Stimulated activated CD4-positive, alpha-beta T cell treated with anti-CD3 and anti-CD28 coated beads, Interleukin-1b, Interleukin-23, amount 100 ng/mL, for 48 hours (primary cell): ENCODE measurements at regions not wholly inside any gene's neighbourhood (a gene's known extent, or its start where the extent isn't known, plus 50 kb on each side); places are given as distances from the start of the nearest gene placed in this dataset.
"Not testable (repeated sequence)": the region's sequence is repeated elsewhere in the genome, so short reads cannot be mapped to it uniquely, and the experiment has no call there.

ENCODE experiments used
- DNase-seq: peaks from one replicate; pipeline ENCODE4 v3.0.0-alpha.2; 2020

DNA sequence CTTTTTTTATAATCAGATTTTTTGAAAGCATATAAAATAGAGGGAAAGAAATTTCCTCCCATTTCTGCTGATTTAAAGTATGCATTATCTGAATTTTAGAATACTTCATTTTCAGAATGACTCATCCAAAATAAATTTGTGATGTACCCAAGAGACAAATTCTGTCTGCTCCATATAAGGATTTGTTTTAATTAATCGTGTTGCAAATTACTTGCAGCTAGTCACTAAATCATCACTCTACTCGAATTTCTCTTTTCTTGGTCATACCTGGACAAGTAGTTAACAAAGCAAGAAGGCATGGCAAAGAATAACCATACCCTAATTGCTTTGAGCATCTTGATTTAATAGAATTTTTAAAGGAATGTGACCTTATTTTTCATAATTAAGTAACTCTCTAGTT is 284.1 kb upstream of the GRAMD2B start:
- DNase-seq: no peak

DNA sequence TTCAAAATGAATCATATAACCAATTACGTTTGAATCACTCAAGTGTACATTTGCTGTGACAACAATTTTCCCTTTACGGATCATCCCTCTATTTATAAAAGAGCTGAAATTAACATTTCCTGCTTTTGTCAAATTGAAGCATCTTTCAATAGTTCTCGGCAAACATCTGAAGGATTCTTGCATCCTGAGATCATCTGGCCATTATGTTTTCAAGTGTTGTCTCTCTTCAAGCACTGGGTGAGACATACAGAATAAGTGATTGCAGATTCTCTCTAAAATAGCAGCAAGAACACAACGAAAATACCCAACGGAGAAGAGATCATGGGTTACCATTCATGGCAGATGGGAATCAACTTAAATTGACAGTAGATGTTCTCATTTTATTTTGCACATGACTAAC is 283.4 kb upstream of the GRAMD2B start:
- no peak for DNase-seq

DNA sequence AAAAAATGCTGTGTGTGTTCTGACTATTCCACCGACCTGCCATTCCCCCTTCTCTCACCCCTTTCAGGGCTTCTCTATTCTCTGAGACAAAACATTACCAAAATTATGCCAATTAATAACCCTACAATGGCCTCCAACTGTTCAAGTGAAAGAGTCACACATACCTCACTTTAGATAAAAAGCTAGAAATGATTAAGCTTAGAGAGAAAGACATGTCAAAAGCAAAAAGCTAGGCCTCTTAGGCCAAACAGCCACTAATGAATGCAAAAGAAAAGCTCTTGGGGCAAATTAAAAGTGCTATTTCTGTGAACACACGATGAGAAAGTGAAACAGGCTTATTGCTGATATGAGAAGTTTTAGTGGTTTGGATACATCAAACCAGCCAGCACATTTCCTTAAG is 279.6 kb upstream of the GRAMD2B start:
- no peak for DNase-seq

DNA sequence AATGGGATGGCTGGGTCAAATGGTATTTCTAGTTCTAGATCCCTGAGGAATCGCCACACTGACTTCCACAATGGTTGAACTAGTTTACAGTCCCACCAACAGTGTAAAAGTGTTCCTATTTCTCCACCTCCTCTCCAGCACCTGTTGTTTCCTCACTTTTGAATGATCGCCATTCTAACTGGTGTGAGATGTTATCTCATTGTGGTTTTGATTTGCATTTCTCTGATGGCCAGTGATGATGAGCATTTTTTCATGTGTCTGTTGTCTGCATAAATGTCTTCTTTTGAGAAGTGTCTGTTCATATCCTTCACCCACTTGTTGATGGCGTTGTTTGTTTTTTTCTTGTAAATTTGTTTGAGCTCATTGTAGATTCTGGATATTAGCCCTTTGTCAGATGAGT is 272.9 kb upstream of the GRAMD2B start:
- DNase-seq: not testable (repeated sequence)

DNA sequence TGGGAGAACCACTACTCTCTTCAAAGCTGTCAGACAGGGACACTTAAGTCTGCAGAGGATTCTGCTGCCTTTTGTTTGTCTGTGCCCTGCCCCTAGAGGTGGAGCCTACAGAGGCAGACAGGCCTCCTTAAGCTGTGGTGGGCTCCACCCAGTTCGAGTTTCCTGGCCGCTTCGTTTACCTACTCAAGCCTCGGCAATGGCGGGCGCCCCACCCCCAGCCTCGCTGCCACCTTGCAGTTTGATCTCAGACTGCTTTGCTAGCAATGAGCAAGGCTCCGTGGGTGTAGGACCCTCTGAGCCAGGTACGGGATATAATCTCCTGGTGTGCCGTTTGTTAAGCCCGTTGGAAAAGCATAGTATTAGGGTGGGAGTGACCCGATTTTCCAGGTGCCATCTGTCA is 267.9 kb upstream of the GRAMD2B start:
- DNase-seq: not testable (repeated sequence)

DNA sequence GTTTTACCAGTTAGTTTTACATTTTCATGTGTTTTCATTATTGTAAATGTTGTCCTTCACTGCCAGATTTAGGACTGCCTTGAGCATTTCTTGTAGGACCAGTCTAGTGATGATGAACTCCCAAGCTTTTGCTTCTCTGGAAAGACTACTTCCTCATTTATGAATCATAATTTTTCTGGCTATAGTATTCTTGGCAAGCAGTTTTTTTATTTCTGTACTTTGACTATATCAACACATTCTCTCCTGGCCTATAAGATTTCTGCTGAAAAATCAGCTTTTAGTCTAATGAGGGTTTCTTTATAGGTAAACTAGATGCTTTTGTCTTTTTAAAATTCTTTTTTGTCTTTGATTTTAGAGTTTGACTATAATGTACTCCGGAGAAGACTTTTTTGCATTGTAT is 256.8 kb upstream of the GRAMD2B start:
- no peak for DNase-seq

DNA sequence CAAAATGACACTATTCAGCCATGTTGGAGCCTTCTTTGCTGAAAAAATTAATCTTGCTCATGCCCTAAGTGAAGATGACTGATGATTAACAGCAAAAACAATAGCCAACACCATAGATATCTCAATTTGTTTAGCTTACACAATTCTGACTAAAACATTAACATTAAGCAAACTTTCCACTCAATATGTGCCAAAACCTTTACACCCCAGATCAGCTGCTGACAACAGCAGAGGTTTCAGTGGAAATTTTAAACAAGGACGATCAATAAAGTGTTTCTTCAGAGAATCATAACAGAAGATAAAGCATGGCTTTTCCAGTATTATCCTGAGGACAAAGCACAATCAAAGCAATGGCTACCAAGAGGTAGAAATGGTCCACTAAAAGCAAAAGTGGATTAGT is 254.4 kb upstream of the GRAMD2B start:
- no peak for DNase-seq

DNA sequence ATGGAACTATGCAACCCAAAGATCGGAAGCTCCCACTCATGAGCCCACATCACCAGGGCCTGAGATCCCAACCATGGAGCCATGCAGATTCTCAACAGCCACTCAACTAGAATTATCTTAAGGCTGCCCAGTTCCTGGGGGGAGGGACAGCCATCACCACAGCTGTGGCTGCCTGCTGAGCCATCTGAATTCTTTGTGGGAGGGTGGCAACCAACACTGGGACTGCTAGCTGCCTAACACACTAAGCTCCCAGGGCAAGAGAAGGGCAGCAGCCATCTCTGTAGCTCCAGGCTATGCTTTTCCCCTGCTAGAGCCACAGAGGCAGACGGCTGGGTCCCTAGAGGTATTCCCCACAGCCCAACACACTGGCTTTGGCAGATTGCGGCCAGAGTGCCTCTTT is 251.3 kb upstream of the GRAMD2B start:
- DNase-seq: no peak

DNA sequence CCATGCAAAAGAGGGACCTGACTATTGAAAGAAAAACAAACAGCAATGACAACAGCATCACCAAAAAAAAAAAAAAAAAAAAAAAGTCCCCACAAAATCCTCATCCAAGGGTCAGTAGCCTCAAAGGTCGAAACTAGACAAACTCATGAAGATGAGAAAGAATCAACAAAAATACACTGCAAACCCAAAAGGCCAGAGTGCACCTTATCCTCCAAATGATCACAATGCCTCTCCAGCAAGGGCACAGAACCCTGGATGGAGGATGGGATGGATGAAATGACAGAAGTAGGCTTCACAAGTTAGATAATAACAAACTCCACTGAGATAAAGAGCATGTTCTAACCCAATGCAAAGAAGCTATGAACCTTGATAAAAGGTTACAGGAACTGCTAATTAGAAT is 250.4 kb upstream of the GRAMD2B start:
- DNase-seq: no peak

DNA sequence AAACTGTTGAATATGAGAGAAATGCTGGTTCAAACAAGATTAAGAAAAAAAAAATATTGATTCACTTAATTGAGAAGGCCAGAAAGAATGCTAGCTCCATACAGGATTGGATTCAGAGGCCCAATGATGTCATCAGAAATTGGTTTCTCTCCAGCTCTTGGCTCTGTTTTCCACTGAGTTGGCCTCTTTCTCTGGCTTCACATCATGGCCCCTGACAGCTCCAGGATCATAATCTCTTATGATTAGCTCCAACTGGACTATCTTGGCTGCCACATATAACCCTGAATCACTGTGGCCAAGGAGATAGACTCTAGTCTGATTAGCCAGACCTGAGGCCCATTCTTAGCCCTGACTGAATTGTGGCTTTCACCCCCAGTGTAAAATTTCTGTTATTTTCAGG is 244.7 kb upstream of the GRAMD2B start:
- DNase-seq: no peak

DNA sequence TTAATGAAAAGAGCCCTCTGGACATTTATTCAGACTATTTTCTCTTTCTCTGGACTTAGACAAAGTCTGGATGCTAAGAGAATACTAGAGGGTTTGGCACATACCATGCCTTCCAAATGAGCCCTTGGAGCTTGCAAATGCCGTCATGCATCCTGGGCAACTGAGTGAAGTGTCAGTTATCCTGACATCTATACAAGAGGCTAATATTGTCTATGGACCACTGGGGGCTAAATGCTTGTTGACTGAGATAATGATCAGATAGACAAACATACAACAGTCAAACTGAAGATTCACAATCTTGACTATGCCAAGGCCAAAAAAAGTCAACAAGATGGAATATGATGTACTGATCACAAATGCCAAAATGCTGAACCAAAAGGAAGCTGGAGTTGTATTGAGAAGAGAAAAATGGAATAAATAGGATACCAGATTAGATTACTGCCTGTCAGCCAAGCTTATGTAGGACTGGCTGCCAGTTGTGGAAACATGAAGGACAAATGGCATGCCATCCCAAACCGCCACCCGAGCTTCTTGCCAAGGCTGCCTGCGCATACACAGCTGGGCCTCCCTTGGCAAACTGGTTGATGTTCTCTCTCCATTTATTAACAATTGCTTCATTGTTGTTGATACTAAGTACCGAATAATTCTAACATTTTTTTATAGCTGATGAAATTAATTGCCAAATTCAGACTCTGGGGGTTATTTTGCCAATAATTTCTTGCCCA is 240.1 kb upstream of the GRAMD2B start:
- no peak for DNase-seq

DNA sequence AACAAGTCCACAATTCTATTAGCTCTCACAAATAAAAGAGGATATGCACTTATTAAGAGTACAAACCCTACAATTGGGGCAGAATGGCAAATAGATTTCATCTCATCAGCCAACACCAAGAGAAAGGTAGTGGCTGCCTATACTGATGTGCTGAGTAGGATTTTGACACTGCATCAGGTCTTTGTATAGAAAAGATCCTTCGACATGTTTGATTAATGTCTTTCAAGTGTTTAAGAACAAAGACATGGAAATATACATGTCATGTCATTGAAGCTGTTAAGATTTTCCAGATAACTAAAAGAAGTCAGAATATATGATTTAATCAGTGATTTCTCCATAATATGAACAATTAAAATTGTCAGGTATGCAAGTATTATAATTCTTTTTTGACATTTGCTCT is 238.7 kb upstream of the GRAMD2B start:
- DNase-seq: no peak

DNA sequence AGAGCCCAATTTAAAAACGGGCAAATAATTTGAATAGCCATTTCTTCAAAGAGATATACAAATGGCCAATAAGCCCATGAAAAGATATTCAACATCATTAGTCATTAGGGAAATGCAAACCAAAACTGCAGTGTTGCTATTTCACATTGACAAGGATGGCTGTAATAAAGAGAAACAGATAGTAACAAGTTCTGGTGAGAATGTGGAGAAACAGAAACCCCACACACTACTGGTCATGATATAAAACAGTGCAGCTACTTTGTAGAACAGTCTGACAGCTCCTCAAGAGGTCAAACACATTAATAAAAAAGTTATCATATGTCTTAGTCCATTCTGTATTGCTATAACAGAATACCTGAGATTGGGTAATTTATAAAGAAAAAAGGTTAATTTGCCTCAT is 237.0 kb upstream of the GRAMD2B start:
- DNase-seq: no peak

DNA sequence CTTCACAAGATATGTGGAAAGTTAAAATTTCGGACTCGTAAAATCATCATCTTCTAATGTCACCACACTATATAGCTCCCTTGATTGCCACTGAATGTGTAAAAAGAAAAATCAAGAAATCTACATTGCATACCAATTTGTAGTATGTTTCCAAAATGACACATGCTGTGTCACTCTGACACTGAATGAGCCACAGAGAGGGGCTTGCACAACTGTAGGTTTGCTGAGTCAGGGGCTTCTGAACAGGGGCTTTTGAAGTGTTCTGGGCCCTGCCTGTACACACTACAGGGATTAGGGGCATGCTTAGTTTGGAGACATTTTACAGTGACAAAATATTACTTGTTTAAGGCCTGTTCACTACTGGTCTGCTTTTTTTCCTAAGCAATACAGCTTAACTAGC is 234.4 kb upstream of the GRAMD2B start:
- no peak for DNase-seq

DNA sequence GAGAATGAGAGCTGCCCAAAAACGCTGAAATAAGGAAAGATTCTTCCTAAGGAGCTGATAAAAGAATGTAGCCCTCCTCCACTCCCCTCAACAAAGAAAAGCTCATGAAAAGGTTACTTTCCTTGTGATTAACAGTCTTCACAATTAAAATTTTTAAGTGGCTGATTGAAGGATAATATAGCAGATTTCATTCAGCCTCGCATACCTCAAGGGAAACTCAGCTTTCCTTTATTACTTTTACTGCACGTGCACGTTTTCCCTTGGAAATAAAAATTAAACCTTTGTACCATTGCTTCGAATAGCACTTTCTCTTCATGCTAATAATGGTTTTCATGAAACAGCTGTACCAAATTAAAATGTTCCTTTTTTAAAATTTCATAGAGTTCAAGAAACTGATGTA is 234.0 kb upstream of the GRAMD2B start:
- DNase-seq: no peak

DNA sequence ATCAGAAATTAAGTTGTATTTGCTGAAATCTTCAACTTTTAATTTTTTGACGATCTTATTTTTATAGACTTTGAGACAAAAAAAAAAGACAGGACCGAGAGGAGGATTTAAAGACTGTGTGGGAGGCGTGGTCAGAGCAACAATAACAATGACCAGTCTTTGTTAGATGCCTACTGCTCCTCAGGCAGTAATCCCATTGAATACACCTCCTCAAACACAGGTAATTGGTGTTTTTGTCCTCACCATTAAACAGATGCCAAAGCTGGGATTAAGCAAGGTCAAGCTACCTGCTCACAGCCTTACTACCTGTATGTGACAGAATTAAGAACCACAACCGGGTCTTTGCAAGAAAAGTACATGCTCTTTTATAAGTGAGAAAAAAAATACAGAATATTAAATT is 233.3 kb upstream of the GRAMD2B start:
- DNase-seq: no peak

DNA sequence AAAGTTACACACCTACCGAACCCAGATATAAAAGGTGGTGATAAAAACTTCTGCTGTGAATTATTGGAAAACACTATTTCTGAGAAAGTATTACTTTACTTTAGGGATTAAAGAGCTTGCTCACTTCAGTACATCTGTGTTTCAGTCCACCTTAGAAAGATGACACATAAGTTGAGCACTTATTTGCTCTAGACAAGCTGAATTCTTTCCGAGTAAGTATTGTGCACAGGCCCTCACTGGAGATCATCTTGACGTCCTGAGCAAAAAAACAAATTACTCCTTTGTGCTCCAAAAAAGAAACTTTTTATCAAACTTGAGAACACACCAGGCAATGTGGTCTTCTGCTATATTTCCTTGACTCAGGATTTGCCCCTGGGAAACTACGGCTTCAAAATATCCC is 231.0 kb upstream of the GRAMD2B start:
- DNase-seq: no peak

DNA sequence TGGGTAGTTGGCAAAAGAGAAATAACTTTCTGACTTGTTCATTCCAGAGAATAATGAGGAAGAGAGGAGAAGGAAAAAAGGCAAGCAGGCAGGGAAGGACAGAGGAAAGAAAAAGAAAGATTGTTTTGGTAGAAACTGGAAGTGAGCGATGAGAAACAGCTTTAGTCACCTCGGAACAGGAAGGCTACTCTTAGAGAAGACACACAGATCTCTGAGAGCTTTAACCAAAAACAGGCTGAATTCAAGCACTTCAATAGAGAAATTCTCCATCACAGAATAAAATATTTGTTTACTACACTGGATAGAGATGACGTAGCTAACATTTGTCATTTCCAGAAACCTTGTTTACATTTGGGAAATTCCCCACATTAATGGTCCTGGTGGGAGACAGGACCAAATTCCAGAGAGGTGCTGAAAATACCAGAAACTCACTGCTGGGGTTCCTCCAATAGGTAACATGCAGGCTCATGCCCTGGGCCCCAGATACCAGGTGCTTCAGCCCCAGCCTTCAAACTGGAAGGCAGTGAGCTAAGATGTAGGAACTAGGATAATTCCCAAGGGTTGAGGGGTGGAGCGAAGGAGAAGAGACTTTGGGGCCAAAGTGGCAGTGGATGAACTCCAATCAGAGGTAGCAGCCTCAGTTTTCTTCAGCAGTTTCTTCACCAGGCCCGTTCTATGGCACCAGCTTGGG is 227.7 kb upstream of the GRAMD2B start:
- DNase-seq: no peak

DNA sequence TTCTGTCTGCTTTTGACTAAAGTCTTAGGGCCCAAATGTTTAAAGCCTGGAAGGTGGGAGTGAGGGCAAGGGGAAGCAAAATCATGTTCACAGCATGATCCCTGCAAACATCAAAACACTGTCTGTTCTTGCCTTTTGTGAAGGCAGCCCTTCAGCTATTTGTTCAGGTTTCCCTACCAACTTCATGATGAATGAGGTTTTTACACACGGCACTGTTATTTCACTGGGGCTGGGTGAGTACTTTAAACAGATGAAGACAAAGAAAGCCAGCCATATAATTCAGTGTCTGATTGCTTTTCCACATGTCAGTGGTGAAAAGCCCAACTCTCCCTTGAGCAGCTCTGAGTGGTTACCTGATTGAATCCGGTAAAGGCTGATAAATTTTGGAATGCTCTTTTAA is 224.7 kb upstream of the GRAMD2B start:
- DNase-seq: no peak

DNA sequence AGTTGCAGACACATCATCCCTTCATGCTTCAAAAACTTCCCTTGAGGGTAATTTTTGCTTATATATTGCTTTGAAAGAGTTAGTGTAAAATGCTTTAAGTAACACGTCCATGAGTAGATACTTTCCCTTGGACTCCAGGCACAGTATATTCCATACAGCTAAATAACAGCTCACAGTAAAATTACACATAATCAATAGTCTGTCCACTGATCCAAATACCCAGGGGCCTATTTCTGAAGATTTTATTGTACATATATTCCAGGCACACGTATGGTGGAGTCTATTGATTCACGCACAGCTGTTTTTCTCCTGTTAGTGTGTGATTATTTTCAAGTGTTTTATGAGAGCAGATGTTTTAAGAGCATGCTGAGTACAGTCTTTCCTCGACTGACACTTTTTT is 223.7 kb upstream of the GRAMD2B start:
- no peak for DNase-seq

DNA sequence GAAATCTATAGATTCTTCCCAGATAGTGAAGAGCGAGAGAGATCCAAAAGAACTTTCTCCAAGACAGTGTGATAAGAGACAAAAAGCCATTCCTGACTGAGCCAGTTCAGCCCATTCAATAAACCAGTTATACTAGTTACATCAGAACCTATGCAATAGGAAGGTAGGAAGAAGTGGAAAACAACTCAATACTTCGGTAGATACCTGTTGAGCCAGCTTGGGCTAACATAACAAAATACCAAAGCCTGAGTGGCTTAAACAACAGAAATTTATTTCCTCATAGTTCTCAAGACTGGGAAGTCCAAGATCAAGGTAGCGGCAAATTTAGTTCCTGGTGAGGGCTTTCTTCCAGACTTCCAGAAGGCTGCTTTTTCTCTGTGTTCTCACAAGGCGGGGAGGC is 214.5 kb upstream of the GRAMD2B start:
- DNase-seq: no peak

DNA sequence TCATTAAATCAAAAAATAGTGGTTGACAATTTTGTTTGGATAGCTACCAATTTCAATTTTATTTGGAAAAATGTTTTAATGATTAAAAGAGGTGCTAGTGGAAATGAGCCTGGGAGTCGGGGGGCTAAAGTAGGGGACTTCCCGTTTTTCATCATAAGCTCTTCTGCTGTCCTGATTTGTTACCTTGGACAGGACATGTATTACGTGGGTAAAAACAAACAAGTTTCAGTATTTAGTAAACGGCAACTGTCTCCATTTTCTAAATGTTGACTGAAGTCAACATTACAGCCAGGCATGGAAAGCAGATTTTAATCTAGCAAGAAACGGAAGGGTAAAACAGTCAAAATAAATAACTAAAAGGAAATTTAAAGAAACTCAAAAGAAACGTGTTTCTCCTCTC is 212.3 kb upstream of the GRAMD2B start:
- DNase-seq: no peak

DNA sequence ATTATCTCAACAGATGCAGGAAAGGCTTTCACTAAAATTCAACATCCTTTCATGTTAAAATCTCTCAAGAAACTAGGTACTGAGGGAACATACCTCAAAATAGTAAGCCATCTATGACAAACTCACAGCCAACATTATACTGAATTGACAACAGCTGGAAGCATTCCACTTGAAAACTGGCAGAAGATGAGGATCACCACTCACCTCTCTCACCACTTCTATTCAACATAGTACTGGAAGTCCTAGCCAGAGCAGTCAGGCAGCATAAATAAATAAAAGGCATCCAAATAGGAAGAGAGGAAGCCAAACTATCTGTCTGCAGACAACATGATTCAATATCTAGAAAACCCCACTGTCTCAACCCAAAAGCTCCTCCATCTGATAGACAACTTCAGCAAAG is 203.6 kb upstream of the GRAMD2B start:
- DNase-seq: no peak

DNA sequence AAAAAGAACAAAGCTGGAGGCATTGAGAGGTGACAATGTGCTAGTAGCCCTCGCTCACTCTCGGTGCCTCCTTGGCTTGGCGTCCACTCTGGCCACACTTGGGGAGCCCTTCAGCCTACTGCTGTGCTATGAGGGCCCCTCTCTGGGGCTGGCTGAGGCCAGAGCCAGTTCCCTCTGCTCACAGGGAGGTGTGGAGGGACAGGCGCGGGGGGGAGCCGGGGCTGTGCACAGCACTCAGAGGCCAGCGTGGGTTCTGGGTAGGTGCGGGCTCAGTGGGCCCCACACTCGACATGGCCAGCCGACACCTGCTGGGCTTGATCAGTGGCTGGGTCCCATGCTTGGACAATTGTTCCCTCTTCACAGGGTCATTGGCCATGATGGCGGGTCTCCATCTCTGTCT is 202.5 kb upstream of the GRAMD2B start:
- DNase-seq: no peak

DNA sequence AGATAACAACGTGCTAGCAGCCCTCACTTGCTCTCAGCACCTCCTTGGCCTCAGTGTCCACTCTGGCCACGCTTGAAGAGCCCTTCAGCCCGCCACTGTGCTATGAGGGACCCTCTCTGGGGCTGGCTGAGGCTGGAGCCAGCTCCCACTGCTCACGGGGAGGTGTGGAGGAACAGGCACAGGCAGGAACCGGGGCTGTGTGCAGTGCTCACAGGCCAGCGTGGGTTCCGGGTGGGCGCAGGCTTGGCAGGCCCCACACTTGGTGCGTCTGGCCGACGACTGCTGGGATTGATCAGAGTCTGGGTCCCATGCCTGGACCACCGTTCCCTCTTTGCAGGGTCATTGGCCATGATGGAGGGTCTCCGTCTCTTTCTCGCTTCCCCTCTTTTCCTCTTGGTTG is 194.3 kb upstream of the GRAMD2B start:
- DNase-seq: no peak
